Neural progenitor cell (in vitro differentiated cells): ENCODE measurements at regions not wholly inside any gene's neighbourhood (a gene's known extent, or its start where the extent isn't known, plus 50 kb on each side); places are given as distances from the start of the nearest gene placed in this dataset.

Experiments
- DNase-seq: peaks from one replicate; pipeline ENCODE4 v3.0.0-alpha.2; 2016; ENCODE audit warnings: low spot score
- H2AFZ ChIP-seq: fragments of 200-600 bp; sonication (generic); replicated peaks from 2 replicates; pipeline ENCODE4 v1.6.1; 2016; ENCODE audit warnings: antibody characterized with exemption
- H3F3A ChIP-seq: fragments of 200-600 bp; sonication (generic); 2 replicates; pipeline ENCODE4 v1.6.1; 2016; ENCODE audit warnings: antibody characterized with exemption, low read depth
- H3K27ac ChIP-seq: fragments of 200-600 bp; sonication (generic); 2 replicates; pipeline ENCODE4 v1.5.1; 2016; ENCODE audit warnings: mild to moderate bottlenecking
- H3K27me3 ChIP-seq: fragments of 200-600 bp; sonication (generic); 2 replicates; pipeline ENCODE4 v1.6.1; 2016; ENCODE audit warnings: mild to moderate bottlenecking, moderate library complexity
- H3K36me3 ChIP-seq: fragments of 200-600 bp; sonication (generic); 2 replicates; pipeline ENCODE4 v1.5.1; 2016
- H3K4me1 ChIP-seq: fragments of 200-600 bp; sonication (generic); 2 replicates; pipeline ENCODE4 v1.6.1; 2016; ENCODE audit warnings: mixed run types
- H3K4me2 ChIP-seq: fragments of 200-600 bp; sonication (generic); 2 replicates; pipeline ENCODE4 v1.6.1; 2016
- H3K4me3 ChIP-seq: fragments of 200-600 bp; sonication (generic); 2 replicates; pipeline ENCODE4 v1.5.1; 2016
- H3K79me2 ChIP-seq: fragments of 200-600 bp; sonication (generic); 2 replicates; pipeline ENCODE4 v1.6.1; 2016; ENCODE audit warnings: low read depth
- H3K9ac ChIP-seq: fragments of 200-600 bp; sonication (generic); 2 replicates; pipeline ENCODE4 v1.6.1; 2016
- H3K9me3 ChIP-seq: fragments of 200-600 bp; sonication (generic); 2 replicates; pipeline ENCODE4 v1.5.1; 2016; ENCODE audit warnings: low read depth
- H4K20me1 ChIP-seq: fragments of 200-600 bp; sonication (generic); 2 replicates; pipeline ENCODE4 v1.6.1; 2016; ENCODE audit warnings: low read depth
- H3K27ac Mint-ChIP-seq: 3 replicates; pipeline ENCODE4 v1.8.0; 2021; ENCODE audit warnings: mixed read lengths
- H3K27me3 Mint-ChIP-seq: 2 replicates; pipeline ENCODE4 v1.8.0; 2022; ENCODE audit warnings: low read depth, mild to moderate bottlenecking, inconsistent platforms, moderate library complexity, mixed read lengths; ENCODE audit not compliant: insufficient read depth
- H3K36me3 Mint-ChIP-seq: 3 replicates; pipeline ENCODE4 v1.8.0; 2021; ENCODE audit warnings: mixed read lengths
- H3K4me1 Mint-ChIP-seq: 3 replicates; pipeline ENCODE4 v1.8.0; 2021; ENCODE audit warnings: mixed read lengths
- H3K4me3 Mint-ChIP-seq: 3 replicates; pipeline ENCODE4 v1.8.0; 2021; ENCODE audit warnings: mild to moderate bottlenecking, moderate library complexity, mixed read lengths
- H3K9me3 Mint-ChIP-seq: 3 replicates; pipeline ENCODE4 v1.8.0; 2020; ENCODE audit warnings: mixed read lengths
- CTCF ChIP-seq: fragments of 200-600 bp; sonication (generic); IDR thresholded peaks from 2 replicates; pipeline ENCODE4 v1.5.1; 2017; ENCODE audit warnings: antibody characterized with exemption, mild to moderate bottlenecking
- EZH2 ChIP-seq: fragments of 200-600 bp; sonication (generic); IDR thresholded peaks from 2 replicates; pipeline ENCODE4 v1.6.1; 2017; ENCODE audit warnings: antibody characterized with exemption, mild to moderate bottlenecking, moderate library complexity
- EZH2phosphoT487 ChIP-seq: fragments of 200-600 bp; sonication (generic); IDR thresholded peaks from 2 replicates; pipeline ENCODE4 v1.6.1; 2017; ENCODE audit warnings: antibody characterized with exemption

- Histone ChIP-seq H3K4me2 (no peak overlapping the region), H3K4me3 (no peak overlapping the region), H3K27me3 (no peaks in the 10 kb centered on the region), H3F3A (no peaks in the 10 kb centered on the region), H3K9ac (no peak overlapping the region), H3K27ac (no peak overlapping the region), H3K4me1 (no peaks in the 10 kb centered on the region), H3K9me3 (no peaks in the 10 kb centered on the region), H4K20me1 (no peaks in the 10 kb centered on the region), H3K79me2 (no peaks in the 10 kb centered on the region), H2AFZ (no peak overlapping the region), H3K36me3 (no peaks in the 10 kb centered on the region)
- H3K27ac Mint-ChIP-seq = no peak overlapping the region
- peaks cover 13% of the 10 kb centered on the region for H3K36me3 Mint-ChIP-seq
- H3K9me3 Mint-ChIP-seq = peaks cover 31% of the 10 kb centered on the region
- DNase-seq = no peak
- H3K27me3 Mint-ChIP-seq = peaks cover 25% of the 10 kb centered on the region
- TF ChIP-seq EZH2 (no peak), CTCF (no peak), EZH2phosphoT487 (no peak)
- H3K4me3 Mint-ChIP-seq = no peak overlapping the region
- peaks cover 2% of the 10 kb centered on the region for H3K4me1 Mint-ChIP-seq
Observed at GRCh38 chr16:50437769-50438437, 69.1 kb upstream of the BRD7 start.

DNA sequence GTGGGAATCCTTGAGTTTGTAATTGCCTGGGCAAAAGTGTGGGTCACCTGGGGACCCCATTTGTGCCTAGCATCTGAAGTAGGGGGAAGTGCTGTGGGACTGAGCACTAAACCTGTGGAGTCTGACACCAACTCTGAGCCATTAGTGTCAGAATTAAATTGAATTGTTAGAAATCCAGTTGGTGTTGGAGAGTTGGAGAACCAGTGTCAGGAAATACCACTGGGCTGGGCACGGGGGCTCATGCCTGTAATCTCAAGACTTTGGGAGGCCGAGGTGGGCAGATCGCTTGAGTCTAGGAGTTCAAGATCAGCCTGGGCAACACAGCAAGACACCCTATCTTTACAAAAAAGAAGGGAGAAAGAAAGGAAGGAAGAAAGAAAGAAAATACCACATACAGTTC lies 67.5 kb upstream of the BRD7 start:
- Histone ChIP-seq H3K36me3 (no peaks in the 10 kb centered on the region), H3K9ac (no peak overlapping the region), H3K4me3 (no peak overlapping the region), H3K4me1 (no peaks in the 10 kb centered on the region), H4K20me1 (no peaks in the 10 kb centered on the region), H3K4me2 (no peak overlapping the region), H3K9me3 (no peaks in the 10 kb centered on the region), H3K79me2 (no peaks in the 10 kb centered on the region), H2AFZ (no peak overlapping the region), H3K27ac (no peak overlapping the region), H3F3A (no peaks in the 10 kb centered on the region), H3K27me3 (no peaks in the 10 kb centered on the region)
- Mint-ChIP-seq H3K27ac (no peak overlapping the region), H3K27me3 (peaks cover 26% of the 10 kb centered on the region), H3K36me3 (peaks cover 13% of the 10 kb centered on the region), H3K4me3 (no peak overlapping the region), H3K9me3 (peaks cover 28% of the 10 kb centered on the region), H3K4me1 (peaks cover 2% of the 10 kb centered on the region)
- DNase-seq = no peak
- TF ChIP-seq EZH2phosphoT487 (no peak), EZH2 (no peak), CTCF (no peak)

DNA sequence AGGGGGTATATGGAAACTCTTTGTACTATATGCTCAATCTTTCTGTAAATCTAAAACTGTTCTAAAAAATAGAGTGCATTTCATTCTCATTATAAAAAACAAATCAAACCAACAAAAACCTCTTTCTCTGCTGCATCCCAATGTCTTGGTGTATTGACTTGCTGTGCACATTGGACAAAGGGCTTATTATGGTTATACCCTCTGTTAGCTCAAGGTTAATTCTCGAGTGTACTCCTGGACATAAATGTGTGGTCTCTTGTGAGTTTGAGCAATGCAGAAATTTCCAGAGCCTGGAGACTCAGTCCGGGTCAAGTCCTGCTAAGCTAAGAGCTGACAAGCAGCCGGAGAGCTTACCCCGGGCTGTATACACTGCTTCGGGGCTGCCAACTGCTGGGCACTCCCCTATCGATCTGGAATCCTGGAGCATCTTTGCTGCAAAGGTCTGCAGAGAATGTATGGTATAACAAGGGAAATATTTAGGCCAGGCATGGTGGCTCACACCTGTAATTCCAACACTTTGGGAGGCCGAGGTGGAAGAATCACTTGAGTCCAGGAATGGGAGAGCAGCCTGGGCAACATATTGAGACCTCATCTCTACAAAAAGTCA lies 66.2 kb upstream of the BRD7 start:
- Histone ChIP-seq H3K9me3 (no peaks in the 10 kb centered on the region), H3F3A (no peaks in the 10 kb centered on the region), H3K4me1 (no peaks in the 10 kb centered on the region), H3K9ac (no peak overlapping the region), H3K4me2 (no peak overlapping the region), H3K36me3 (no peaks in the 10 kb centered on the region), H3K27ac (no peak overlapping the region), H3K27me3 (no peaks in the 10 kb centered on the region), H2AFZ (no peak overlapping the region), H4K20me1 (no peaks in the 10 kb centered on the region), H3K79me2 (no peaks in the 10 kb centered on the region), H3K4me3 (no peak overlapping the region)
- no peak overlapping the region for H3K4me3 Mint-ChIP-seq
- no peak overlapping the region for H3K27ac Mint-ChIP-seq
- peaks cover 9% of the 10 kb centered on the region for H3K36me3 Mint-ChIP-seq
- H3K9me3 Mint-ChIP-seq = peaks cover 23% of the 10 kb centered on the region
- H3K4me1 Mint-ChIP-seq = peaks cover 2% of the 10 kb centered on the region
- no peak for DNase-seq
- no peak for TF ChIP-seq EZH2phosphoT487
- TF ChIP-seq EZH2 = no peak
- no peak for TF ChIP-seq CTCF
- peaks cover 21% of the 10 kb centered on the region for H3K27me3 Mint-ChIP-seq
